ENCODE measurements at regions not wholly inside any gene's neighbourhood (a gene's known extent, or its start where the extent isn't known, plus 50 kb on each side); places are given as distances from the start of the nearest gene placed in this dataset.
"Not testable (repeated sequence)": the region's sequence is repeated elsewhere in the genome, so short reads cannot be mapped to it uniquely, and the experiment has no call there.

DNA sequence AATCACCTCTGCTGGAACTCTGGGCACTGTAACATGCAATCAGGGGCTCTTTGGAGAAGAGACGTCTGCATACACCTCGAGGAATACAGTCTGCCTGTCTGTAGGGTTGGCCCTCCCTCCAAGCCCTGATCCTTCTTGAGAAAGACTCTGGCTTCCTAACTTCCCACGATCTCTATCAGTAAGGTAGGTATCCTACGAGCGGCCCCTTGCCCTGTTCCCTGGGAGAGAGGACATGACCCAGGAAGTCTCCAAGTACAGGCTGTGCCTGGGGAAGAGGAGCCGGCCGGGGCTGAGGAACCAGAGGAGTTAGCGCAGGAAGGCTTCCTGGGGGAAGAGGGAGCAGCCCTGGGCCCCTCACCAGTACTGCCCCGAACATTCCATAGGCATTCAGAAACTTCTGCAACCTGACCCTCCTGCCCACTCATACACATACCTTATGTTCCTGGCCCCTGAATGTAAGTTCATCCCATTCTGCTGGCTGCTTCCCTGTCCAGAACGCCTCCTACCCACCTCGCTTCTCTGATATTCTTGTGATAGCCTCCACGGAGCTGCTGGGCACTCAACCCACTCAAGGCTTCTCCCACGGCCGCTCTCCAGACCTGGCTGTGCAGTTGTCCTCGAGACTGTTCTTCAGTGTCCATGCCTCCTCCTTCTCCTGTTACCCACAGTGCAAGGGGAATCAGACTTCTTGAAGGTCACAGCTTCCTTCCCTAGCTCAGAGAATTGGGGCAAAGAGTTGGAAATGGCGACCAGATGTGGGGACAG is 116.1 kb downstream of the CYP26B1 start:
- no peak for DNase-seq (ENCODE audit: low spot score)

DNA sequence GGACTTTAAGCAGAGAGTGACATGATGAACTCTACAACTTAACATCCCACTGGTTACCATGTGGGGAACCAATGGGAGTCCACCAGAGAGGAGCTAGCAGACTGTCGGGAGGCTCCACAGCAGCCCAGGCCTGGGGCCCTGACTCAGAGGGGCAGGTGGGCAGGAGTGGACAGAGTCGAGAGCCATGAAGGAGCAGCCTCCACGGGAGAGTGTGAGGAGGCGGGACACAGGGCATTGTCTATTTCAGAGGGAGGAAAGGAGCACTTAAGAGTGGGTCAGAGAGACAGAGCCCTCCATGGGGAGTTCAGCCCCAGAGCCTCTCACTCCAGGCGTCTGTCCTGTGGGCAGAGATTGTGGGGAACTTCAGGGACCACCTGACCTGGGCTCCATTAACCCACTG is 118.7 kb downstream of the CYP26B1 start:
- no peak for DNase-seq (ENCODE audit: low spot score)

DNA sequence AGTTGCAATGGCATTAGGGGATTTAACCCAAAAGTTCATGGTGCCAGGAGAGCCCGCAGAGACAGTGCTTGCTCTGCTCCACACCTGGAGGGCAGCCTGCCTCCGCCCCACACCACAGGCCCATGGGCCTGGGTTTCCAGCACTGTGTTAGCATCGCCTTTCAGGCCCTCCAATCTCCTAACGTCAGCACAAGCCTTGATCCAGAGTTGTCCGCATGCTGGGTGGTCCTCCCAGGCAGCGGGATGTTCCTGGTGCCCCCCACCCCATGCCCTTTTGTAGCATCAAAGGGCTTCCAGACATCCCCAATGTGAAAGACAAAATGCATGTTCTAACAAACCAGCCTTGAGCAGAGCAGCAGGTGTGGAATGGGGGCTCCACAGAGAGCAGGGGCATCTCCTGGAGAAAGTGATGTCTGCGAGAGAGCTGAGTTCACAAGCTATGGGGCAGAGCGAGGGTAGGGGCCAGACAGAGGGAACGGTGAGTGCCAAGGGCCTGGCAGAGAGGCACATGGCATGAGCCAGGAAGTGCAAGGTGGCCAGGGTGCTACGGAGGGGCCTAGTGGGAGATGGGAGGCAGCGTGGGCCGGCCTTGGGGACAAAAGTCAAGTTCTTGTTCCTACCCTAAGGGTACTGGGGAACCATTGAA is 119.2 kb downstream of the CYP26B1 start:
- no peak for DNase-seq (ENCODE audit: low spot score)

DNA sequence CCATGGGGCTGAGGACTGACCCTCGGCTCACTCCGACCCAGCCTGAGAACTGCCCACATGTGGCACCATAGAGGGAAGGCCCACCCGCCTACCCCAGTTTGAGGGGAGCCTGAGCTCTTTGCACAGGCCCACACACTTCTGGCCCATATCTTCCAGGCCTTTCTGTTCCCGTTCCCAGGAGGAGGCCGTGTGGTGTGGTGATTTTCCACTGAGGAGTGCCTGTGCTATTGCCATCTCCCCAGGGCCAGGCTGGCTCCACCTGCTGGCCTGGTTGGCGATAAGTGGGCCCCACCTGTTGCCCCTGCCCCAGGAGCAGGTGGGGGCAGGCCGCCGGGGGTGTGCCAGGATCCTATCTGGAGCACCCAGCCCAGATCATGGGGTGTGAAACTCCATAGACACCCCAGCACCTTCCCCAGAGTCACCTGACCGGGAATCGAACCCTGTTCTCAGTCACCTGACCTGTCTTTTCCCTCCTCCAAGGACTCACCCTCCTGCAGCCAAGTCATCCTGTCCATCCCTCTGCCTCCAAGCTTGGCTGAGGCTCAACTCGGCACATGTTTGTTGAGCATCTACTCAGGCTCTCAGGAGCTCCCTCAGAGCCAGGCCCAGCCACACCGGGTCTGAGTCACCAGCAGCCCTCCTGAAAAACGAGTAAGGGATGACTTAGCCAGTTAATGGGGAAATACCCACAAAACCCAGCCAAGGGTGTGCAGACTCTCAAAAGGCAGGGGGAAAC is 120.1 kb downstream of the CYP26B1 start:
- DNase-seq (ENCODE audit: low spot score): no peak

DNA sequence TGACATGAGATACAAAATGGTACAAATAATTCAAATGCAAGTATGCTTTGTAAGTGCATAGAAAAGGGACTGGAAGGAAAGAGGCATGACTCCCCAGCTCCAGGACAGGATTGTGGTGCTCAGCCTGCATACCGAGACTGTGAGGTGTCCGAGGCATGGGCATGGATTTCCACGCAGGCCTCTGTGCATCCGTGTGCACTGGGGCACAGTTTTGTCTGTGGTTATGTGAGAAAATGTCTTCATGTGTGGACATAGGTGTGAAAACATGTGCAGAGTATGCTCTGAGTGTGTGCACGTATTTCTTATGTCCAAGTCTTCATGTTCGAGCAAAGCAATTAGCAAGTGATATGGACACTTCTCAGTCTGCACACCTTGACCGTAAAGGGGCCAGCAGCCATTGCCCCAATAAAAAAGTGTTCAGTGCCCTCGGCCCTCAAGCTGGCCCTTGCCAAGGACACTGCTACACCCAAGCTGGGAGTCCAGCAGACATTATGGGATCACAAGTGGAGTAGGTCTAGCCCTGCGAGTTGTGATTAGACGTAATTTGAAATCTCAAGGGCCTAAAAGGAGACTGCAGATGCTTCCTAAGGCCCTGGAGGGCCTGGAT is 120.7 kb downstream of the CYP26B1 start:
- DNase-seq (ENCODE audit: low spot score): no peak

DNA sequence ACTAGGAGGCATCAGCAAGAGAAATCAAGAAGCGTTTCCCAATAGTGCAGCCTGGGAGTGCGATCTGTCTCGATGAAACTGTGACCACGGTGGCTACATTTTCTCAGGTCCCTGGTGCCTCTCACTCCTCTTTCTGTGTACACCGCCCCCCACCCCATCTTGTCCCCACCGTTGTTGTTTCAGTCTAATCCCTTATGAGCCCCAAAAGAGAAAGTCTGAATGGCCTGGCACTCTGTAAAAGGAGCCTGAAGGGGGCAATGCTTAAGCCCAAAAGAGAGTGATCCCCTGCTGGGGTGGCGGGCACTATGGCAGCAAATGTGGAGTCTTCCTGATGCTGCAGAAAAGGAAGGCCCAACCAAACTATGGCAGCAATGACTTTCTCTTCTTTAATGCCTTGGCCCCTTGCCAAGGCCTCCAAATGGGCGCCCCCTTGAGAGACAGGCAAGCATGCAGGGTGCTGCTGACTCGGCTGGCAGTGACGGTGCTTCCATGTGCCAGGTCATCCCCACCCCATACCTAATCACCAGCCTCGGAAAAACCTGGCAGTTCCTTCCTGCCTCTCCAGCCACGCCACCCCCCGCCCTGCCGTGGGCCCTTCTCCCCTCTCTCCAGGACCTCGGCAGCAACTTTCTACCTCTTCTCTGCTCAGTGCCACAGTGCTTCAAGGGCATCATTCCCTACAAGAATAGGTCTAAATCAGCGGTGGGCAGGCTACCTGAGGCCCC is 123.0 kb downstream of the CYP26B1 start:
- no peak for DNase-seq (ENCODE audit: low spot score)

DNA sequence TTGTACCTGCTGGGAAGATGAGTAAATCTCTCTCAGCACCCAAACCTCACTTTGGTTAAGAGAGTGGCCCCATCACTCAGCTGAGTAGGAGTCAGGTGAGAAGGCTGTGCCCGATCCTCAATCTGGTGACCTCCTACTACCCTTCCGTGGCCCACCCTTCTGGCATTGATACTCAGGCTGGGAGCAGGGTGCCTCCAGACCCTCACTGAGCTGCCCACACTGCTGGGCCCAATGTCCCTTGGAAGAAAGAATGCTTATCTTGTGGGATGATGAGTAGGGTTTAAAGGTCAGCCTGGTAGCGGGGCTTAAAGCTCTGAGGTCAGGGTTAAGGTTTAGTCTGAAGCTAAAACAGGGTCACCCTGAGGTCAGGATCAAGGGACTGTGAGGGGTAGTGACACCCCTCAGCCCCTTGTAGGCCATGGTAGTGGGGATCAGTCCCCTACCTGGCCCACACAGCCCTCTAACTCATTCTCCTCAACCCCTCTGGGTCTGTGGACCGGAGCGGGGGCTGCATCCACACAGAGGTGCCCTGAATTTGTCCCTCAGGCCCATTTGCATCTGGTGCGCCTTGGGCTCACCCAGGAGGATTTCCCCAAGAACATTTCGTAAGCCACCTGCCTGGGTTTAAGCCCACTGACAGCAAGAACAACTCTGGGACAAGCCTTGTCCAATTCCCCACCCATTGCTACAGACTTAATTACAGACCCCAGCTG is 123.8 kb downstream of the CYP26B1 start:
- DNase-seq (ENCODE audit: low spot score): no peak

DNA sequence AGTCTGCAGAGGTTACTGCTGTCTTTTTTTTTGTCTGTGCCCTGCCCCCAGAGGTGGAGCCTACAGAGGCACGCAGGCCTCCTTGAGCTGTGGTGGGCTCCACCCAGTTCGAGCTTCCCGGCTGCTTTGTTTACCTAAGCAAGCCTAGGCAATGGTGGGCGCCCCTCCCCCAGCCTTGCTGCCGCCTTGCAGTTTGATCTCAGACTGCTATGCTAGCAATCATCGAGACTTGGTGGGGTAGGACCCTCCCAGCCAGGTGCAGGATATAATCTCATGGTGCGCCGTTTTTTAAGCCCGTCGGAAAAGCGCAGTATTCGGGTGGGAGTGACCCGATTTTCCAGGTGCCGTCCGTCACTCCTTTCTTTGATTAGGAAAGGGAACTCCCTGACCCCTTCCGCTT is 126.3 kb downstream of the CYP26B1 start:
- not testable (repeated sequence) for DNase-seq (ENCODE audit: low spot score)

DNA sequence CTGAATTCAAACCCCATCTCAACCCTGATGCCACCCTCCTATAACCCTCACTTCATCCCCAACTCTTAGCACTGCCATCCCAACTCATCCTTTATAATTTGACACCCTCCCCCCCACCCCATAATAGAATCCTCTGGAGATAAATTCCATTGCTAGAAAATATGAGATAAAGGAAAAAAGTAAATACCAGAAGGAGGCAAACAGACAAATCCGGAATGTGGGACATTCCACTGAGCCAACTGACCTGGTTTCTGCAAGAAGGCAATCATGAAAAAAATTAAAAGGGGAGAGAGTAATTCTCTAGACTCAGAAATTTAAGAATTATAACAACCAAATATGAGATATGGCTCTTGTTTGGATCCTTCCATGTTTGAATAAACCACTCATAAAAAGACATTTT is 132.4 kb downstream of the CYP26B1 start:
- no peak for DNase-seq (ENCODE audit: low spot score)

DNA sequence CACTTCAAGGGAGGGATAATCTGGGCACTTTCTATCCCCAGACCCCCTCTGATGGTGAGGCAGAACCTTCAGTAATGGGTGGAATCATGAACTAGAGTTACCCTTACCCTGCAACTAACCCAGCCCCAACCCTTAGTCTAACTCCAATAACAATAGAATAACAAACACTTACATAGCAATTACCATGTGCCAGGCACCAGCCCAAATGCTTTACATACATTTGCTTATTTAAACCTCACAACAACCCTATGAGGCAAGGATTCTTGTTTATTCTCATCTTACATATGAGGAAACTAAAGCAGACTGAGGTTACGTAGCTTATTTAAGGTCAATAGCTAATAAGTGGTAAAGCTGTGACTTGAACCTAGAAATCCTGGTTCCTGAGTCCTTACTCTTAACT is 132.8 kb downstream of the CYP26B1 start:
- no peak for DNase-seq (ENCODE audit: low spot score)

DNA sequence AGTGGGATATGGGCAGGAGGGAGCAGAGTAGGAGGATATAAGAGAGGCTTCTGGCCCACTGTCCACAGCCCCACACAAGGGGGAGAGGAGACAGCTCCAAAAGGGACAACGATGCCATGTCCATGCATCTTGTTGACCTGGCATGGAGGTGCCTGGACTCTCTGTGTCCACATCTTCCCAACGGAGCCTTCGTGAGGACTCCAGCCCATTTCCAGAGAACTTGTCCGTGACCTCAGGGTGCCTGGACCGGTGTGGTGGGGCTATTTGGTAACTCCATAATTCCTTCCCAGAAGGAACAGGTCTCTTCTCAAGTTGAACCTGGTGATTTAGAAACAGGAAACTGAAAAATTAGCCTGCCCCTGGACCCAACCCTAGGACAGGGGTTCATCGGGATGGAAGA is 133.9 kb downstream of the CYP26B1 start:
- no peak for DNase-seq (ENCODE audit: low spot score)

DNA sequence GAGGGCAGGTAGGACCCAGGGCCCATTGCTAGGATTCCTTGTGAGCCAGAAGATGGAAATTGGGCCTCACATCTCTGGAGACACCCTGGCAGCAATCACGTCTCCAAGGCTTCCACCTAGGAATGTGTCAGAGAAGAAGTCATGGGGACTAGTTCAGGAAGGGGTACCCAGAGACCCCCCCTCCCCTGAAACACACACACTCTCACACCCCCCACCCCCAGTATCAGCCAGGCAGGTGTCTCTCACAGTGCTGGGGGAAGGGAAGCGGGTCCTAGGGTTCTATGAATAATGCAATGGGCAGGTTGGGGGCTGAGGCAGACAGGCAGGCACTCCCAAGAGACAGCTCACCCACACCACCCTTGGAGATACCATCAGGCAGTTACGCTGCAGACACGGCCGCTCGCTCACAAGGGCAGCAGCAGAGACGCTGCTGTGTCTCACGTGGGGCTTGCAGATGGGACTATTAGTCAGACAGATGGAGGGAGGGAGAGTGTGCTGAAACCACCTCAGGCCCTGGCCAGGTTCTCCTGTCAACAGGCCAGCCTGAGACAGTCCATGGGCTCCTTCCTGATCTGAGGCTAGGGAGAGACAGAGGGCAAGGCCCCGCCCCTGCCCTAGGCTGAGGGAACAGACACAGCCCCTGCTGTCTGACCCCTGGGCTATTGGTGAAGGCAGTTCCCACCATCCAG is 134.6 kb downstream of the CYP26B1 start:
- no peak for DNase-seq (ENCODE audit: low spot score)

DNA sequence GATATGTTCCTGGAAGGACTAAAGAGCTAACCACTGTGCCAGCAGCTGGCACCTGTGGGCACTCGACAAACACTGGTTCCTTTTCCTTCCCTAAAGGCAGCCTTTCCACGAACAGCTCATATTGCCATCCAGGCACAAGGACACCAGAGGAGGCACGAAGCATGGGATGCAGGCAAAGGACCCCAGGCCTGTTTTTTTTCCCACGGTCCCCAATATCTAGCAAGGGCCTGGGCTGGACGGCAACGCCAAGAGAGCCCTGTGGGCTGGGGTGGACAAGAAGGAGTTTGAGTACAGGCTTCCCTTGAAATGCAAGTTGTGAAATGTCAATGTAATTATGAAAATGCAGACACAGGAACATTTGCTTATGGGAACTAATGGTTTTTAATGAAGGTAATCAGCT is 135.9 kb downstream of the CYP26B1 start:
- DNase-seq (ENCODE audit: low spot score): no peak

DNA sequence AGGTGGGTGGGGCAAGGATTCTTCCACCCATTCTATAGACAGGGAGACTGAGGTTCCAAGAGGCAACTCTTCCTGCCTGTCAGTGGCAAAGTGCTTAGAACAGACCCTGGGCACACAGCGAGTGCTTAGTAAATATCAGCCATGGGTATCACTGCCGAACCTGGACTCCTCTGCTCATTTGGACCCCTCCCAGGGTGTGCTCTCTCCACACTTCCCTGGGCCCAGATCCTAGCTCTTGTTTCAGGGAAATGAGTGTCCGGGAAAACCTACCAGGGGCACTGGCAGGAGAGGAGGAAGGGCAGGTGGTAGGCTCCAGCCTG is 136.3 kb downstream of the CYP26B1 start:
- no peak for DNase-seq (ENCODE audit: low spot score)

DNA sequence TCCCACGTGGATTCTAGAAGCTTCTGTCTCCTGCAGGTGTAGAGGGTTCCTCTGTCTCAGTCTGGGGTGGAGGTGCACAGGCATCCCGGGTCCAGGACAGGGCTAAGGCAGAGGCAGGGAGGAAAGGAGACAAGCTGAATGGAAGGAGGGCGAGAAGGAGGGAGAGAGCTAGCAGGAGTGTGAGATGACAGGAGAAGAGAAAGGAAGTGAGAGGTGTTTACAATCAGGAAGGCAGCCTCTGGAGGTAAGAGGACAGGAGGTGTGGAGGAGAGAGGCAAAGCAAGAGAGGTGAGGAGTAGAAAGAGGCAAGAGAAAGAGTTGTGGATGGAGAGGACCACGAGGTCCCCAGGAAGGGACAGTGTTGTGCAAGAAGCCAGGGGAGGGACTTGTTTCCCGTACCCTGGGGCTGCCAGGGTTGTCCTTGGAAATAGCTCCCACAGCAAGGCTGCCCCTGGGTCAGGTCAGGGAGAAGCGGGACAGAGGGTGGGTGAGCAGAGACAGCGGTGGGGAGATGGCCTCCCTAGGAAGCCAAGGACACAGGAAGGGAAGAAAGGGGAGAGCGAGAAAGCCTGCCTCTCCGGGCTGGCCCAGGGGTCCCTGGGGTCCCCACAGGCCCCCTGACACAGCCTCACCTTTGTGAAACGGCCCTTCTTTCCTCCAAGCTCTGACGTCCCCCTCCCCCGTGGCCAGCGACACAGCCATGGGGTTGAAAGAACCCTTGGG is 136.9 kb downstream of the CYP26B1 start:
- DNase-seq (ENCODE audit: low spot score): no peak

DNA sequence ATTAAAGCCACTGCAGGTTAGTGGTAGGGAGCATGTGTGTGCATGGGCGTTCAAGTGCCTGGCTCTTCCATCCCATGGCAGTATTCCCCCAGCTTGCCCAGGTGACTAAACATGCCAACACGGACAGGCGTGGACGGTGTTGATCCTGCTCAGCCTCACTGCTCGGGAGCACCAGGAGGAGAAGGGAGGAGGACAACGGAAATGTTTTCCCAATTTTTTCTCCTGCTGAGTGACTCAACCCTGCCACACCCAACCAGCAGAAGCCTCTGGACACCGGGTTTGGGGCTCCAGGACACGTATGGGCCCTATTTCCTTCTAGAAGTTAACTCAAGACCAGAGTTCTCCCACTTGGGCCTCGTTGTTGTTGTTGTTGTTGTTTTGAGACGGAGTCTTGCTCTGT is 139.1 kb downstream of the CYP26B1 start:
- DNase-seq (ENCODE audit: low spot score): no peak

DNA sequence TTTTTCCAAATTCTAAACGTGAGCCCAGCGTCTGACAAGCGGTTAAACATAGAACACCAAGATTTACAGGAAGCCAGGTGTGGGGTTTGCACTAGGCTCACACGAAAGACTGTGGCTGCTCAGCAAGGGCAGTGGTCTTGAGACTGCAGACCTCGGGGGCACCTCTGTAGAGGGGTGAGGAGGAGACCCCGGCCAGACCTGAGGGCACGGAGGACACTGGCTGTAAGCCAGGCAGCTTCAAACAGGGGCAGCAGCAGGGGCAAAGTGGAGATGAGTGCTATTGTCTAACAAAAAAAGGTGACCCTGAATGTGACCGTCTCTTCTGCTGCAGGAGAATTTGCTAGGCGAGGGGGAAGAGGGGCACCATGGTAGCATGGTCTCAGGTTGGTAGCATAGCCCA is 140.3 kb downstream of the CYP26B1 start:
- no peak for DNase-seq (ENCODE audit: low spot score)

DNA sequence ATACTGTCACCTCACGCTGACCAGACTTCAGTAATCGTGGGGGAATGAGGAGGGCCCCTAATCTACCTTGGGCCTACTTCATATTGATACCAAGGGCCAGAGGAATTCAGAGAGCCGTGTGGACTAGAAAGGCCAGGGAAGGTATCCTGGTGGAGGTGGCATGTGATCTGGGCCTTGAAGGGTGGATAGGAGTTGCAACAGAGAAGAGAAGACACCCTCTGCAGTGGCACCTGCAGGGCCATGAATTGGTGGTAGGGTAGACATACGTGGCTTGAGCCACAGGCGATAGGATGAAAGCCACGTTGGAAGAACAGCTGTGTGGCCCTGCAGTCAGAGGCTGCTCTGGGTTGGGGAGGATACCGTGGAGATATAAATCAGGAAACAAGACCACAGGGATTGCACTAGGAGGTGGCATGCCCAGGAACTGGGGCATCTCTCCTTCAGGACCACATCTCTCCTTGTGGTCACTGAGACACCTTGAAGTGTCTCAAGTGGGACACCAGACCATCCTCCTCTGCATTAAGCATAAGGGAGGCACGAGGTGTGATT is 141.4 kb downstream of the CYP26B1 start:
- no peak for DNase-seq (ENCODE audit: low spot score)

DNA sequence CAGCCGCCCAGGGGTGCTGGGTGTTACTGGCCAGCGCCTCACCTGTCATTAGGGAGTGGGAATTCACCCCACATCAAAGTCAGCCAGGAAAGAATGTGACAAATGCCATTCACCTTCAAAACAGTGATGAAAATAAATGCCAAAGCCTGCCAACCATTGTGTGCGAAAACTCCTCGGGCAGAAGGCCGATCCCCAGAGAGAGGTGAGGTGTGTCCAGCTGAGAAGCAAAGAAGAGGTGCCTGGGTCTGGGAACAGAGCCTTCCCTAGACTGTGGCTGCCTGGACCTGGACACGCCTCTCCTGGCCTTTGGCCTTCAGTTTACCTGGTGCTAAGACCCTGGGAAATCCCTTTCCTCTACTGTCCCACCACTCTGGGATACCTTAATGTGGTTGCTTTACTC is 142.7 kb downstream of the CYP26B1 start:
- DNase-seq (ENCODE audit: low spot score): no peak

Measured in hematopoietic multipotent progenitor cell treated with erythropoietin and hydrocortisone succinate and interleukin-3 and kit ligand, for 17 days (in vitro differentiated cells).